HAP-1 (cell line): ENCODE measurements at regions not wholly inside any gene's neighbourhood (a gene's known extent, or its start where the extent isn't known, plus 50 kb on each side); places are given as distances from the start of the nearest gene placed in this dataset.
A peak's percentile ranks its signal among the peaks of the same experiment; 100 is the strongest.
"Not testable (repeated sequence)": the region's sequence is repeated elsewhere in the genome, so short reads cannot be mapped to it uniquely, and the experiment has no call there.

Experiments used
- DNase-seq, 2 experiments: peaks; one replicate each; pipeline ENCODE4 v3.0.0-alpha.2; 2016 to 2020; ENCODE audit warnings: low spot score in 2 of 2
- H3K27me3 ChIP-seq: fragments of 250-450 bp; sonication (Bioruptor Pico); 2 replicates; pipeline ENCODE4 v1.5.1; 2020; ENCODE audit warnings: low read depth, mild to moderate bottlenecking, moderate library complexity
- H3K36me3 ChIP-seq: fragments of 250-450 bp; sonication (Bioruptor Pico); replicated peaks from 2 replicates; pipeline ENCODE4 v1.5.1; 2020; ENCODE audit warnings: mild to moderate bottlenecking
- H3K4me1 ChIP-seq: fragments of 250-450 bp; sonication (Bioruptor Pico); 2 replicates; pipeline ENCODE4 v1.5.1; 2020; ENCODE audit warnings: mild to moderate bottlenecking
- H3K4me3 ChIP-seq: fragments of 250-450 bp; sonication (Bioruptor Pico); 2 replicates; pipeline ENCODE4 v1.5.1; 2020; ENCODE audit warnings: mild to moderate bottlenecking, moderate library complexity
- H3K9me3 ChIP-seq: fragments of 250-450 bp; sonication (Bioruptor Pico); 2 replicates; pipeline ENCODE4 v1.5.1; 2020; ENCODE audit warnings: mild to moderate bottlenecking, moderate library complexity
- in situ Hi-C: fragments of 300-500 bp; cut with MboI; formaldehyde crosslinking; loops from 3 replicates; pipeline ENCODE4 v1.14.3; 2020; ENCODE audit warnings: low sequenced_read_pairs, inconsistent platforms, mixed read lengths

GRCh38 chr5:123947797-123948196, 435.8 kb downstream of the CSNK1G3 start:
- no peaks in the 10 kb centered on the region for H3K9me3 ChIP-seq

GRCh38 chr5:123945548-123945947, 433.6 kb downstream of the CSNK1G3 start:
- in situ Hi-C loops, result no loop called here
- H3K4me3 ChIP-seq, result no peak overlapping the region
- DNase-seq, result no peak

More at GRCh38 chr5:123947797-123948196, 435.8 kb downstream of the CSNK1G3 start:
- no peaks in the 10 kb centered on the region; the same call in 1 of the 2 replicates for H3K27me3 ChIP-seq
- H3K4me1 ChIP-seq, result peaks cover 8% of the 10 kb centered on the region; the same call in 1 of the 2 replicates
- in situ Hi-C loops, result no loop called here
- no peaks in the 10 kb centered on the region for H3K36me3 ChIP-seq
- DNase-seq, result no peak
- no peak overlapping the region for H3K4me3 ChIP-seq

GRCh38 chr5:123943151-123943550, 431.2 kb downstream of the CSNK1G3 start:
- Histone ChIP-seq H3K4me1 (peaks cover 8% of the 10 kb centered on the region; the same call in 1 of the 2 replicates), H3K4me3 (no peak overlapping the region), H3K36me3 (no peaks in the 10 kb centered on the region), H3K27me3 (no peaks in the 10 kb centered on the region; the same call in 1 of the 2 replicates), H3K9me3 (no peaks in the 10 kb centered on the region)
- DNase-seq, result no peak
- in situ Hi-C loops, result no loop called here

More at GRCh38 chr5:123945548-123945947, 433.6 kb downstream of the CSNK1G3 start:
- Histone ChIP-seq H3K4me1 (peaks cover 8% of the 10 kb centered on the region; the same call in 1 of the 2 replicates), H3K9me3 (no peaks in the 10 kb centered on the region), H3K36me3 (no peaks in the 10 kb centered on the region), H3K27me3 (no peaks in the 10 kb centered on the region; the same call in 1 of the 2 replicates)

GRCh38 chr5:123940416-123940815, 428.4 kb downstream of the CSNK1G3 start:
- Histone ChIP-seq H3K4me3 (no peak overlapping the region), H3K4me1 (no peaks in the 10 kb centered on the region), H3K9me3 (no peaks in the 10 kb centered on the region), H3K36me3 (no peaks in the 10 kb centered on the region), H3K27me3 (no peaks in the 10 kb centered on the region; the same call in 1 of the 2 replicates)
- in situ Hi-C loops, result no loop called here
- DNase-seq, result no peak

- in situ Hi-C loops, result no loop called here
- no peak overlapping the region for H3K4me3 ChIP-seq
- no peaks in the 10 kb centered on the region for H3K4me1 ChIP-seq
- H3K9me3 ChIP-seq, result no peaks in the 10 kb centered on the region
- H3K27me3 ChIP-seq, result no peaks in the 10 kb centered on the region
- peak; percentile 71 to 82 for DNase-seq
- no peaks in the 10 kb centered on the region for H3K36me3 ChIP-seq
These were observed 425.3 kb downstream of the CSNK1G3 start for GRCh38 chr5:123937230-123937629.

- in situ Hi-C loops, result no loop called here
- DNase-seq, result no peak
- no peaks in the 10 kb centered on the region for H3K9me3 ChIP-seq
These were observed 424.6 kb downstream of the CSNK1G3 start for GRCh38 chr5:123936548-123936947.

GRCh38 chr5:123933812-123934211, 421.8 kb downstream of the CSNK1G3 start:
- DNase-seq, in situ Hi-C loops, H3K9me3 ChIP-seq, H3K4me1 ChIP-seq, H3K27me3 ChIP-seq, H3K36me3 ChIP-seq, H3K4me3 ChIP-seq: not testable (repeated sequence)

More at GRCh38 chr5:123936548-123936947, 424.6 kb downstream of the CSNK1G3 start:
- Histone ChIP-seq H3K4me3 (no peak overlapping the region), H3K36me3 (no peaks in the 10 kb centered on the region), H3K4me1 (no peaks in the 10 kb centered on the region), H3K27me3 (no peaks in the 10 kb centered on the region)

GRCh38 chr5:123929055-123929474, 417.1 kb downstream of the CSNK1G3 start:
- H3K4me1 ChIP-seq, result no peaks in the 10 kb centered on the region; the same call in 1 of the 2 replicates
- in situ Hi-C loops, result no loop called here
- H3K27me3 ChIP-seq, result no peaks in the 10 kb centered on the region
- no peaks in the 10 kb centered on the region for H3K36me3 ChIP-seq
- H3K4me3 ChIP-seq, result no peak overlapping the region
- no peak for DNase-seq
- H3K9me3 ChIP-seq, result no peaks in the 10 kb centered on the region

GRCh38 chr5:123928401-123928800, 416.4 kb downstream of the CSNK1G3 start:
- Histone ChIP-seq H3K36me3 (no peaks in the 10 kb centered on the region), H3K9me3 (no peaks in the 10 kb centered on the region), H3K4me1 (no peaks in the 10 kb centered on the region; the same call in 1 of the 2 replicates), H3K27me3 (no peaks in the 10 kb centered on the region), H3K4me3 (no peak overlapping the region)
- in situ Hi-C loops, result no loop called here
- DNase-seq, result no peak

- Histone ChIP-seq H3K4me1 (peaks cover 7% of the 10 kb centered on the region; the same call in 1 of the 2 replicates), H3K36me3 (no peaks in the 10 kb centered on the region), H3K9me3 (no peaks in the 10 kb centered on the region), H3K27me3 (no peaks in the 10 kb centered on the region), H3K4me3 (no peak overlapping the region)
- in situ Hi-C loops, result no loop called here
- no peak for DNase-seq
These were observed 409.2 kb downstream of the CSNK1G3 start for GRCh38 chr5:123921193-123921592.

- Histone ChIP-seq H3K4me3 (no peak overlapping the region), H3K9me3 (no peaks in the 10 kb centered on the region), H3K4me1 (peaks cover 7% of the 10 kb centered on the region; the same call in 1 of the 2 replicates), H3K27me3 (no peaks in the 10 kb centered on the region), H3K36me3 (no peaks in the 10 kb centered on the region)
- no peak for DNase-seq
- in situ Hi-C loops, result no loop called here
These were observed 404.6 kb downstream of the CSNK1G3 start for GRCh38 chr5:123916345-123917121.

GRCh38 chr5:123914333-123914732, 402.4 kb downstream of the CSNK1G3 start:
- in situ Hi-C loops, result no loop called here
- DNase-seq, result no peak
- no peaks in the 10 kb centered on the region for H3K9me3 ChIP-seq

GRCh38 chr5:123907349-123907748, 395.4 kb downstream of the CSNK1G3 start:
- Histone ChIP-seq H3K9me3 (no peaks in the 10 kb centered on the region), H3K36me3 (no peaks in the 10 kb centered on the region), H3K27me3 (no peaks in the 10 kb centered on the region), H3K4me1 (no peaks in the 10 kb centered on the region; the same call in 1 of the 2 replicates), H3K4me3 (no peak overlapping the region)
- no peak for DNase-seq
- in situ Hi-C loops, result no loop called here

More at GRCh38 chr5:123914333-123914732, 402.4 kb downstream of the CSNK1G3 start:
- Histone ChIP-seq H3K4me1 (peaks cover 7% of the 10 kb centered on the region; the same call in 1 of the 2 replicates), H3K27me3 (no peaks in the 10 kb centered on the region), H3K36me3 (no peaks in the 10 kb centered on the region), H3K4me3 (no peak overlapping the region)

GRCh38 chr5:123906698-123907295, 394.8 kb downstream of the CSNK1G3 start:
- Histone ChIP-seq H3K36me3 (no peaks in the 10 kb centered on the region), H3K27me3 (0 out of 2 replicates have a peak, but pooled peaks cover 2% of the 10 kb centered on the region), H3K4me3 (no peak overlapping the region), H3K9me3 (no peaks in the 10 kb centered on the region), H3K4me1 (no peaks in the 10 kb centered on the region; the same call in 1 of the 2 replicates)
- in situ Hi-C loops, result no loop called here
- no peak for DNase-seq
